GM19328 (cell line): ENCODE measurements at regions not wholly inside any gene's neighbourhood (a gene's known extent, or its start where the extent isn't known, plus 50 kb on each side); places are given as distances from the start of the nearest gene placed in this dataset.

Experiments used
- ATAC-seq: cut with Tn5 transposase; IDR thresholded peaks from one replicate; pipeline ENCODE4 v1.9.1; 2021; ENCODE audit warnings: mild to moderate bottlenecking, moderate library complexity; ENCODE audit not compliant: unreplicated experiment

DNA sequence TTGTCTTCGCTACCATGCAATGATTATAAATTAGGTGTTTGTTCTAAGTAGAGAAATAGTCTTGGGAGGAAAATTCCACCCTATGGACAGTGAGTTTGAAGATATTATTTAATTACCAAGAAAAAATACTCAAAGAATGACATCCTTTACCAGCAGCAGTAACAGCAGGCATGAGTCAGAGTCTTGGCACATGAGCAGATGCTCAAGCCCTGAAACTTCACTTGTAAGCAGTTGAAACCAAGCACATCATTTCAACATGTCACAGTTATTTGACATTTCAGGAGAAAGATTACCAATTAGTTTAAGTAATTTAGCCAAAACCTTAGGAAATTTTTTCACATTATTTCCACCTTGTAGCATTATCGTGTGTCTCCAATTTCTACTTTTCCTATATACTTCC, 99.2 kb downstream of the C12orf50 start:
- ATAC-seq: no peak

DNA sequence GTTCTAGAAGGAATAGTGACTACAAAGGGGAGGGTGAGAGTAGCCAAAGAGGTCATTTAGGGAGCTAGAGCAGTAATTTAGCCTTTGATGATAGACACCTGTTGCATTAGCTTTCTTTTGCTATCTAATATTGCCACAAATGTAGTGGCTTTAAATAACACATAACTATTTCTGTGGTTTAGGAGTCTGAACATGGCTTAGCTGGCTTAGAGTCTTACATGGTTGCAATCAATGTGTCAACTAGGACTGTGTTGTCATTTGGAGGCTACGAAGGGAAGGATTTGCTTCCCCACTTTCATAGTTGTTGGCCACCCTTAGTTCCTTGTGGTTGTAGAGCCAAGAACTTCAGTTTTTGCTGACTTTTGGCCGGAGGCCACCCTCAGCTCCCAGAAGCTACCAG, 99.9 kb downstream of the C12orf50 start:
- no peak for ATAC-seq

GRCh38 chr12:87928031-87928430, 101.2 kb downstream of the C12orf50 start:
- no peak for ATAC-seq

- no peak for ATAC-seq
Measured at GRCh38 chr12:87925021-87925420, 104.2 kb downstream of the C12orf50 start.

- ATAC-seq: no peak
Measured at GRCh38 chr12:87924149-87924548, 105.1 kb downstream of the C12orf50 start.

GRCh38 chr12:87923361-87923760, 105.8 kb downstream of the C12orf50 start:
- ATAC-seq: no peak

- ATAC-seq: no peak
Measured at GRCh38 chr12:87922736-87923135, 106.5 kb downstream of the C12orf50 start.

DNA sequence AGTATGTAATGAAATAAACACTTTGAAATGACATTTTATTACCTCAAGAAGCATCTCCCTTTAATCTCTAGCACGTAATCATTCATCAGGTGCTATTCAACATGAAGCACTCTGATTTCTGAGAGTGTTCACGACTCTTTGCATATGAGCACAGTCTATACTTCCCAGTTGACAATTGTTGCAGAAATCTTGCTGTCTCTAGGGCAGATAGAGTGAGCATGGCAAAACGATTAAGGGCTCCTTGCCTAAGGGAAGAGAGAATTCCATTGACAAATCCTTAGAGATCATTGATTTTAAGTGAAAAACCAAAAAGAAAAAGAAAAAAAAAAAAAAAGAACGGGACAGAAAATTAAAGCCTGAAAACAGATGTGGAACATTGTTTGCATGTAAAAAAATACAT, 107.6 kb downstream of the C12orf50 start:
- no peak for ATAC-seq

- no peak for ATAC-seq
Measured at GRCh38 chr12:87920139-87920538, 109.1 kb downstream of the C12orf50 start.

- ATAC-seq: no peak
Measured at GRCh38 chr12:87901457-87901856, 127.7 kb downstream of the C12orf50 start.

GRCh38 chr12:87897662-87898061, 131.5 kb downstream of the C12orf50 start:
- no peak for ATAC-seq

- no peak for ATAC-seq
Measured at GRCh38 chr12:87883806-87884205, 145.4 kb downstream of the C12orf50 start.

DNA sequence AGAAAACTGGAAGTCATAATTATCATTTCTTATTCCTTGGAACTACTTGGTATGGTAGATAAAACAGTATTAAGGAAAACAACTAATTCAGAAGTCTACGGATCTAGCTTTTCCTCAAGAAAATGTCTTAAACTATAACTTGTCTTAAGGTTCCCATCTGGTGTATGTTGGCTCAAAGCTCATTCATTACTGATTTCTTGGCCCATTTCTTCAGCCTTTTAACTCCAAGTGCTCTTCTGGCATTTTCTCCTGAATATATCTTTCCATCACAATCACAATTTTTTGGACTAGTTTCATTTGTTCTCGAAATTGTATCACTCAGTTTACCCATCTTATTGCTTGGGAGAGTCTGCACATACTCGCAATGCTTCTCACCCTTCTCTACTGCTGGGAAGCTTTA, 150.1 kb downstream of the C12orf50 start:
- no peak for ATAC-seq

- no peak for ATAC-seq
Measured at GRCh38 chr12:87870493-87871460, 158.4 kb downstream of the C12orf50 start.

- ATAC-seq: no peak
Measured at GRCh38 chr12:87870061-87870460, 159.1 kb downstream of the C12orf50 start.

DNA sequence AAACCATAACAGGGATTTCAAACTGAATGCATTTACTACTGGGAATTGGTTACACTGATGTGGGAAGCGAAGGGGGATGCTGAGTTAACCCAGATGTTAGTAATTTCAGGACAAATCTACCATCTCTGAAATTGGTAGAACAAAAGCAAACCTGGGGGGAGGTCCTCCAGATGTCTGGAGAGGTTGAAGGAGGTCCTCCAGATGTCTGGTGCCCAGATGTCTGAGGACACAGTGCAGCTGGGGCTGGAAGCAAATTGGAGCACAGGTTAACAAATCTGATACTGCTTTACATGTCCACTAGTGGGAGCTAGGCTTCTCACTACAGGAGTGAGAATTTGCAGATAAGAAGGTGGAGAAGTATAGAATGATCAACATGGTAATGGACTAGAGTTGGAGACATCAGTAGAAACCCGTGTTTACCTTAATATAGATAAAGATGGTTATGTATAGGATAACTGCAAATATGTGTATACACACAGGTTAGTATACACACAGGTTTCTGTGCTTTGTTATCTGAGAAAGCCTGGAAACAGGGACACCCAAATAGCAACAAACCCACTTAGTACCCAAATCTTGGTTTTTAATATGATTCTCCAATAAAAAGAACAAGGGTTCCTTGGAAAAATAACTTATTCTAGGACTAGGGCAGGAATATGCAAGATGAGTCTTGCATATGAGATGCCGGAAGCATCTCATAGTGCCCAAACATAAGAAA, 162.5 kb downstream of the C12orf50 start:
- no peak for ATAC-seq

DNA sequence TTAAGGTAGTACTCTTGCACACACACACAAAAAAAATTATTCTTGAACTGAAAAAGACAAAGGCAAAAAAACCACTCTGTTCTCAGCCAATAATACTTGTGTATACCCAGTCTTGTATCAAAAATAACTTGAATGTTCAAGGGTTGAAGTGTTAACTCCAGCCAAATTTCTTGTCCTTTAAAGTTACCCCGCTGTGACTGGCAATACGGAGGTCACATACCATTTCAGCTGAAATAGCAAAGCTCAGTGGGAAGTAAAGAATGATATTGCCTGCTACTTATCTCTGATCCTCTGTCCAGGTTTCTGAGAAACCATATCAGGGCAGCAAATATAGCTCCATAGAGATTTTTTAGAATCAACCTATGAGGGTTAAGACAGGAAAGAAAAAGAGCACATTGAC, 167.4 kb downstream of the C12orf50 start:
- no peak for ATAC-seq

GRCh38 chr12:87853448-87854003, 175.7 kb downstream of the C12orf50 start:
- ATAC-seq: no peak

- ATAC-seq: no peak
Measured at GRCh38 chr12:87849074-87849473, 180.1 kb downstream of the C12orf50 start.

GRCh38 chr12:87848248-87848868, 180.8 kb downstream of the C12orf50 start:
- ATAC-seq: no peak

GRCh38 chr12:87847147-87847546, 182.1 kb downstream of the C12orf50 start:
- ATAC-seq: no peak
